ENCODE measurements at regions not wholly inside any gene's neighbourhood (a gene's known extent, or its start where the extent isn't known, plus 50 kb on each side); places are given as distances from the start of the nearest gene placed in this dataset.

GRCh38 chr21:18550361-18550760 lies 146.8 kb upstream of the TMPRSS15 start:
- no peak for TF ChIP-seq CTCF (conservative IDR thresholded peaks at IDR 0.05 in 1 of 2, IDR thresholded peaks at IDR 0.05 in 1 of 2; ENCODE audit: extremely low read depth in 1 of 2, insufficient read depth in 1 of 2, low read depth in 1 of 2, low read length in 2 of 2)
- TF ChIP-seq EZH2 (IDR thresholded peaks at IDR 0.05; ENCODE audit: borderline replicate concordance, low read length), result no peak

Measured in mammary epithelial cell (primary cell).